Suprapubic skin (tissue), 4 donors: ENCODE measurements at regions not wholly inside any gene's neighbourhood (a gene's known extent, or its start where the extent isn't known, plus 50 kb on each side); places are given as distances from the start of the nearest gene placed in this dataset.

Experiments used
- CTCF ChIP-seq, 2 donors: fragments of 200-600 bp in 1 of 2; fragments of 450-650 bp in 1 of 2; sonication (generic) in 1 of 2; IDR thresholded peaks; one replicate each; pipeline ENCODE4 v1.5.1; 2016 to 2019; ENCODE audit warnings: antibody characterized with exemption in 2 of 2, mild to moderate bottlenecking in 1 of 2, moderate library complexity in 1 of 2
- POLR2A ChIP-seq, 2 donors: fragments of 450-650 bp; IDR thresholded peaks; one replicate each; pipeline ENCODE4 v1.6.1; 2017; ENCODE audit warnings: antibody characterized with exemption in 2 of 2, mild to moderate bottlenecking in 2 of 2, moderate library complexity in 2 of 2
- POLR2AphosphoS5 ChIP-seq, 3 donors: sonication (generic); formaldehyde crosslinking; IDR thresholded peaks; one replicate each; pipeline ENCODE4 v1.6.1; 2017; ENCODE audit warnings: antibody characterized with exemption in 3 of 3

GRCh38 chr1:239112101-239112935, 274.1 kb upstream of the CHRM3 start:
- TF ChIP-seq POLR2AphosphoS5 (IDR thresholded peaks at IDR 0.05) (no peak), POLR2A (IDR thresholded peaks at IDR 0.05) (no peak), CTCF (IDR thresholded peaks at IDR 0.05) (no peak)
